AG09319 (cell line): ENCODE measurements at regions not wholly inside any gene's neighbourhood (a gene's known extent, or its start where the extent isn't known, plus 50 kb on each side); places are given as distances from the start of the nearest gene placed in this dataset.
"Not testable (repeated sequence)": the region's sequence is repeated elsewhere in the genome, so short reads cannot be mapped to it uniquely, and the experiment has no call there.

ENCODE experiments used
- DNase-seq: peaks from one replicate; pipeline ENCODE4 v3.0.0-alpha.2; 2010; ENCODE audit warnings: low read depth; ENCODE audit errors: extremely low read depth

GRCh38 chr1:143848859-143849258 lies 122.9 kb downstream of the FAM72C start:
- DNase-seq: not testable (repeated sequence)

DNA sequence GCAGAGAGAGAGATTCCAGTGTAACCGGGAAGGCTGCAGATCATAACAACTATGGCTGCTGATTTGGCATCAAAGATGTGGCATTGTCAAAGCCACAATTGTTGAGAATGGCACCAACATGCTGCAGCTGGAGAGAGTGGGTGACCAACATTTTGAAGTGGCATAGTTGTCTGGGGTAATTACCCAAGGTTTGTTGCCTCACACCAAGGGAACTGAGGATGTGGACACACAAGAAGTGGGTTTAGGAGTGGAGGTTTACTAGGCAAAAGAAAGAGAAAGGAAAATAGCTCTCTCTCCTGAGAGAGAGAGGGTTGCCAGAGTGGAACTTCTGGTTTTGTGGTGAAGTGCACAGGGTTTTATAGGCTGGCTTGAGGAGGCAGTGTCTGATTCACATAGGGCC lies 126.6 kb downstream of the FAM72C start:
- not testable (repeated sequence) for DNase-seq

- DNase-seq: not testable (repeated sequence)
Measured at GRCh38 chr1:143842058-143842457, 129.7 kb downstream of the FAM72C start.

GRCh38 chr1:143839182-143839581 lies 132.6 kb downstream of the FAM72C start:
- not testable (repeated sequence) for DNase-seq

DNA sequence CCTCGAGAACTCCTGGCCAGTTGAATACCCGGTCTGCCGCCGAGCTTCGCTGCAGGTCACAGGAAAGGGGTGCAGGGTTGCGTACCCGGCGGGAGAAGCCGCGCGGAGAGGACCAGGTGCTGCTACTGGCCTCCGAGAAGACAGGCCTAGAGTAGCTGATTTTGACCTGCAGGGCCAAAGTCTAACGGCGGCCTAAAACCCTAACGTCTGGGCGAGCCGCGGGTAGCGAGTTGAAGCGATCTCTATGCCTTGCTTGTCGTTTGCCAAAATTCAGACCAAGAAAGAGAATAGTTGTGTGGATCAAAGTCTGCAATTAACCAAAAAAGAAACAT lies 133.2 kb downstream of the FAM72C start:
- DNase-seq: not testable (repeated sequence)

- not testable (repeated sequence) for DNase-seq
Measured at GRCh38 chr1:143837924-143838597, 133.7 kb downstream of the FAM72C start.

DNA sequence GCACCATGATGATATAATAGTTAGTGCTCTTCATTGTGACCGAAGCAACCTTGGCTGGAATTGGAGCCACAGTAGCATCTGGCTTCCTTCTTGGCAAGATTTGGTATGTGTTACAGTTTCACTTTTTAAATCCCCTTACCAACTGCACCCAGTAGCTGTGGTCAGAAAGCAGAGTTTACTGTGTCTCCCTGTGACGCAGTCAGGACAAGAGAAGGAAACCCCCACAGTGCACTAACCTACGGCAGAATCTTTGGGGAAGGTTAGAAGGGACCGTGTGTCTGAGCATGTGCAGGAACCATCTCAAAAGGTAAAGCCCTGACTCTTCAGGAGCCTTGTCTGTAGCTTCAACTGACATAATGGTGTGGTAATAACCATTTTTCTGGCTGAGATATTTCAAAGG lies 138.4 kb downstream of the FAM72C start:
- not testable (repeated sequence) for DNase-seq

DNA sequence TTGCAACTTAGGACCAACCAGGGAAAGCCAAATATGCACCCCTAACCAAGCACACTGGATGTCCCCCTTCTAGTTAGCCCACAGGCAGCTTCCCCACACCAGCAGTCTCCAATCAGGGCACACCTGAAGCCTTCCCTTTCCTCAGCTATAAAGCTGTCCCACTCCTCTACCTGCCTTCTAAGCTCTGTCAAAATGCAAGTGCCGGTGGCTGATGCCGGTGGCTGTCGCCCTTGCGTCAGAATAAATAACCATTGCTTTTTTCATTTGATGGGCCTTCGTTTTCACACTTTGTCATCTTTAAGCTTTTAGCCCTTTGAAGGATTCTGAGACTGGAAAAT lies 139.4 kb downstream of the FAM72C start:
- DNase-seq: not testable (repeated sequence)

DNA sequence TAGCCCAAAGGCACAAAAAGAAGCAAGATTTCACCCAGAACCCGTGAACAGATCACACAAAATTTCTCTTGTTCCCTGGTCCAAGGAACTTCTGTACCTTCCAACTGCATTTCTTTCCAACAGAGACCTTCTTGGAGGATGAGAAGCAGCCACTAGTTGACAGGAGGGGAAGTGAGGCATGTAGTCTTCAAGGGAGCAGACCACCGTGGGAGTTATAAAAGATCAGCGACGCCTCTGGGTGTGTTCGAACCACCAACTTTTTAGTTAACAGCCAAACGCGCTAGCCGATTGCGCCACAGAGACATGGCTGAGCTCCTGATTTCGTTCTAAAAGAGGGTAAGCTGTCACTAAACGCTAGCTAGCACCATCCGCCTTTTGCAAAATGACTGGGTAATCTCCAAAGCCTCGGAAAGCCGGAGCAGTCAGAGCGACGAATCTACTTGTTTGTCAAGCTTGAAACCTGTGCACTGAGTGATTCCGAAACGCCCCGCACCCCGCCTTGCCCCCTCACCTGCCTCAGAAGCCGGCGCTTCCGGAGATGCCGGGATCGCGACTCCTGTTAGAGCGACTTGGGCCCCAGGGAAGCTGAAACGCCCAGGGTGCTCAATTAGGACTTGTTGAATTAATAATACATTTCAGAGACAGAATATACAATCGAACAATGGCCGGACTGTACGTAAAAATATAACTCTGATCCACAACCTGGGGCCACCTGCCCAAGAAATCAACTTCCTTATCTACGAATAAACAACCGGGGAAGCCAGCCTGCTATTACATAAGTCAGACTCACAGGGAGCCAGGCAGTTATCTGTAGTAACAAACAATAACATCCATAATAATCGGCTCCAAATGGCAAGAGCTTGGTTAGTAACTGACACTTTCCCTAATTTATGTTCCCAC lies 140.1 kb downstream of the FAM72C start:
- DNase-seq: not testable (repeated sequence)

DNA sequence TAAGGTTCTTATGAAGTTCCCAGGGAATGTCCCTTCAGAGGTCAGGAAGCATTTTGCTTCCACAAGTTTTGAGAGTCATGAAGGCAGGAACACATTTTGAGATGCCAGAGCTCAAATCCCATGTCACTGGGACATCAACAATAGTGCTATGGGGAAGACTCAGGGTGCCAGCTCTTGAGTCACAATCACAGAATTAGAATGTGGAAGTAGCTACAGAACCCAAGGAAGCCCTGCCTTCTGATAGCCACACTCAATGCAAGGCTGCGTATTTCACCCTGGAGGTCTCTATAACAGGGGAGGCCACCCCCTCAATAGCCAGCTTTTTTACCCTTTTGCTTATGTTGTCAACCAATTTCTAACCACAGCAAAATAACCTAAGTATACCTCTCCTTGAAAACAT lies 145.6 kb downstream of the FAM72C start:
- not testable (repeated sequence) for DNase-seq

- DNase-seq: not testable (repeated sequence)
Measured at GRCh38 chr1:143824266-143824665, 147.5 kb downstream of the FAM72C start.

- DNase-seq: not testable (repeated sequence)
Measured at GRCh38 chr1:143820058-143820457, 151.7 kb downstream of the FAM72C start.

- not testable (repeated sequence) for DNase-seq
Measured at GRCh38 chr1:143816369-143816768, 155.4 kb downstream of the FAM72C start.

GRCh38 chr1:143805374-143805773 lies 166.4 kb downstream of the FAM72C start:
- DNase-seq: not testable (repeated sequence)

DNA sequence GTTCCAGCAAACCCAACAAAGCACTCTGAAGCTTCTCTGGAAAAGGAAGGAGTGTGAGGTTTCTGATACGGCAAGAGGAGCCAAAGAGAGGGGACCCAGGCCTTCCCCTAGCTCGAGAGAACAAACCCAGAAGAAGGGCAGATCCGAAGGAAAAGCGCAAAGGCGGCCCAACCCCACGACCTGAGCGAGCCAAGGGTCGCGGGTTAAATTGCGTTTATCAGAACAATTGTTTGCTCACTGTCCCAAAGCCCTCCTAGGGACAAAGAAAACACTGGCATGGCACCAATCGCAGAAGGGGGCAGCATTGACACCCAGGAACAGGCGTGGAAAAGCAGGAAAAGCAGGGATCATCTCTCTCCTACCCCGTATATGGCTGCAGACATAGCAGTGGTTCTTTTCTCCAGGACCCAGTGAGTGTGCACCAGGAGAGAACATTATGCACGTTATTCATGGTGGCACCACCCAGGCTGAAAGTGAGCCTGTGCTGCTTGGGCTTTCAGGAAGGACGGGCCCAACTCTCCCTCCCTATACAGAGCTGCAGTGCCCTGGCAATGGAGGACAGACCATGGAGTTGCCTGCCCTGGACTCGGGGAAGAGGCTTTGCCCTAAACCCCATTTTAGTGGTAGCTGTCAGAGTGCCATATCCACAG lies 167.0 kb downstream of the FAM72C start:
- not testable (repeated sequence) for DNase-seq

DNA sequence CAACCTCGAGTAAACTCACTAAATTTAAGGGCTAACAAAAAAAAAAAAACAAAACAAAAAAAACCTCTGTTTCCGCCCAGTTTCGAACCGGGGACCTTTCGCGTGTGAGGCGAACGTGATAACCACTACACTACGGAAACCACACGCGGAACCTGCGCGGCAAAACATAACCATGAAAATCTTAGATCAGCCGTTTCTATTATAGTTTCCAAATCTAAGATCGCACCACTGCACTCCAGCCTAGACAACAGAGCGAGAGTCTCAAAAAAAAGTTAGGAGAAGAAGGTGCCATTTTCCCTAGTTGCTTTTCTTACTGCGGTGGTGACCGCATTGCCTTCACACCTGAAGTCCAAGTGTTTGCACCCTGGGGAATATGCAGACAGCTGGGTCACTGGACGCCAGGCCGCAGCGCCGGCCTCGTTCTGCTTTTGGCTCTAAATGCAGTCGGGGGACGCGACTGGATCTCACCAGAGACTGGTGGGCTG lies 167.8 kb downstream of the FAM72C start:
- not testable (repeated sequence) for DNase-seq

- not testable (repeated sequence) for DNase-seq
Measured at GRCh38 chr1:143803095-143803494, 168.7 kb downstream of the FAM72C start.

GRCh38 chr1:143799568-143800187 lies 172.1 kb downstream of the FAM72C start:
- DNase-seq: not testable (repeated sequence)

GRCh38 chr1:143796369-143796768 lies 175.4 kb downstream of the FAM72C start:
- not testable (repeated sequence) for DNase-seq

DNA sequence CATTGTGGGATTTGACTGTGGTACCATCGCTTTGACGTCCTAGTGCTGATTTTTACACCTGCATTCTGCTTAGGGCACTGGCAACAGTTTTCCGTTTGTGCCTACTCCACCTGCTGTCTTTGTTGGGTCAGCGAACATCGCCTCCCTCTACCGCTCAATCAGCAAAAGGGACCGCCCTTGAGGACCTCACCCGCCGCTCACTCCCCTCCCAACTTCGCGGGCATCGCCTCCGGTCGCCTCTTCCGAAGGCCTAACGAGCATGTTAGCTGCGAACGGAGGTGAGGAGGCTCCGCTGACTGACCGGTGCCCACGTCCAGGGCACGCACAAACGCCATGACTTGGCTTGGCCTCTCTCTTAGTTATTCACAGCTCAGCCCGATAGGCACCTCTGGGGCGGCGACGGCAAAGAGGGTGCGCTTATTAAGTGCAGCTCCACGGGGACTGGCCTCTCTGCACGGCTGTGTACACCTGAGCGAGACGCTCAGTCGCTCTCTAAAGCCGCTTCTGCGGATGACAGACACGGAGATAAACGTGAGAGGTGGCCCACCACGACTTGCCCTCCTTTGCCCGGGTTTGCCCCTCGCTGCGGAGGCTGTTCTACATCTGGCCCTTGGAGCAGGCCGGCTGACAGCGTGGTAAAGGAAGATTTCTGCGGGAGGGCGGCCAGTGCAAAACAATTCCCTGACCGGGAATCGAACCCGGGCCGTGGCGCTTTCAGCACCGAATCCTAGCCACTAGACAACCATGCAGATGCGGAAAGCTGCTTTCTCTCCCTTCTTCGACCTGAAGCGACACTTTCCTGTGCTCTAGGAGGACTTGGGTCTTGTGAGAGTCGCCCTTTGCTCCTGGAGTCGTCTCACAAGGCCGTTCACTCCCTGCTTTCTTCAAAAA lies 179.5 kb downstream of the FAM72C start:
- DNase-seq: not testable (repeated sequence)
